GM12865 (cell line): ENCODE measurements at regions not wholly inside any gene's neighbourhood (a gene's known extent, or its start where the extent isn't known, plus 50 kb on each side); places are given as distances from the start of the nearest gene placed in this dataset.
"Not testable (repeated sequence)": the region's sequence is repeated elsewhere in the genome, so short reads cannot be mapped to it uniquely, and the experiment has no call there.

Experiments used
- DNase-seq: peaks from one replicate; pipeline ENCODE4 v3.0.0; 2010; ENCODE audit warnings: low read depth
- H3K4me3 ChIP-seq: 2 replicates; pipeline ENCODE4 v1.5.1; 2011; ENCODE audit warnings: mild to moderate bottlenecking, low read depth, low read length, control low read depth
- TF ChIP-seq, protein P1 (sequence below): IDR thresholded peaks from 2 replicates; pipeline ENCODE4 v1.5.1; 2011; ENCODE audit warnings: low read length, control low read depth, low read depth, inconsistent platforms; ENCODE audit not compliant: insufficient read depth; ENCODE audit errors: missing control alignments

GRCh38 chr10:105742923-105743322 is 1101.8 kb downstream of the SORCS3 start:
- H3K4me3 ChIP-seq, result no peak overlapping the region
- TF ChIP-seq, protein P1, sequence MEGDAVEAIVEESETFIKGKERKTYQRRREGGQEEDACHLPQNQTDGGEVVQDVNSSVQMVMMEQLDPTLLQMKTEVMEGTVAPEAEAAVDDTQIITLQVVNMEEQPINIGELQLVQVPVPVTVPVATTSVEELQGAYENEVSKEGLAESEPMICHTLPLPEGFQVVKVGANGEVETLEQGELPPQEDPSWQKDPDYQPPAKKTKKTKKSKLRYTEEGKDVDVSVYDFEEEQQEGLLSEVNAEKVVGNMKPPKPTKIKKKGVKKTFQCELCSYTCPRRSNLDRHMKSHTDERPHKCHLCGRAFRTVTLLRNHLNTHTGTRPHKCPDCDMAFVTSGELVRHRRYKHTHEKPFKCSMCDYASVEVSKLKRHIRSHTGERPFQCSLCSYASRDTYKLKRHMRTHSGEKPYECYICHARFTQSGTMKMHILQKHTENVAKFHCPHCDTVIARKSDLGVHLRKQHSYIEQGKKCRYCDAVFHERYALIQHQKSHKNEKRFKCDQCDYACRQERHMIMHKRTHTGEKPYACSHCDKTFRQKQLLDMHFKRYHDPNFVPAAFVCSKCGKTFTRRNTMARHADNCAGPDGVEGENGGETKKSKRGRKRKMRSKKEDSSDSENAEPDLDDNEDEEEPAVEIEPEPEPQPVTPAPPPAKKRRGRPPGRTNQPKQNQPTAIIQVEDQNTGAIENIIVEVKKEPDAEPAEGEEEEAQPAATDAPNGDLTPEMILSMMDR, result no peak
- DNase-seq, result no peak

DNA sequence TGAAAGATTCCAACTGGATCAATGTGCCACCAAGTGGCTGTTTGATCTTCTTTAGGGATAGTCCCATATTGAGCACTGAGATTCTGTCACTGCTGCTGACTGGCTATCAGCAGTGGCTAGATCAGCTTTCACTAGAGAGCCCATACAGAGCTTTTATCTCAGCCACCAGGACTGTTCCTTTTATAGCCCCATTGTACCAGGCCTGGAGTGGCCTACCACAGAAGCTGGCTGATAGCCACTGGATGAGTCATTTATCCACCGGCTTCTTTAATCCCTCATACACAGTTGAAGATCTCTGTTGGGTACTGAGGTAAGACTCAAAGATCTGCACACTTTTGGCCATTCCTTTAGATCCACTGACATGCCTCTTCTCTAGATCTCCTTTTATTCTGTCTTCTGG is 1101.1 kb downstream of the SORCS3 start:
- DNase-seq, result no peak
- TF ChIP-seq, protein P1, result no peak
- no peak overlapping the region for H3K4me3 ChIP-seq

GRCh38 chr10:105734479-105734878 is 1093.4 kb downstream of the SORCS3 start:
- TF ChIP-seq, protein P1, result no peak
- no peak for DNase-seq
- no peak overlapping the region for H3K4me3 ChIP-seq

DNA sequence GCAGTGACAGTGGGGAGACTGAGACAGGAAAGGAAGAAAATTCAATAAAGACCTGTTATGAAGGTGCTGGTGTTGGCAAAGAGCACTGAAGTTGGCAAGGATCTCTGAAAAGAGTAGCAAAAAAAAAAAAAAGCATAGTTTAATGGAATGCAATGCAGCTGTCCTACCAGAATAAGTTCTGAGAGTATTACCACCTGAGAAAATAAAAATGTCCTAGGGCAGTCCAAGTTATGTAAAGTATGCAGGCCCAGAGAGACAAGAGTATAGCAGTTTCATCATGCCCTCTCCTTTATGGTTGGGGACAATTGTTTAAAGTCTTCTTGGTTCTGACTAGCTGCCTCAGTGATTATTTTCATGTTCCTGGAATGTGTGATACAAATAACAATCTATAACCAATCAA is 1092.8 kb downstream of the SORCS3 start:
- TF ChIP-seq, protein P1, result no peak
- H3K4me3 ChIP-seq, result no peak overlapping the region
- DNase-seq, result no peak

DNA sequence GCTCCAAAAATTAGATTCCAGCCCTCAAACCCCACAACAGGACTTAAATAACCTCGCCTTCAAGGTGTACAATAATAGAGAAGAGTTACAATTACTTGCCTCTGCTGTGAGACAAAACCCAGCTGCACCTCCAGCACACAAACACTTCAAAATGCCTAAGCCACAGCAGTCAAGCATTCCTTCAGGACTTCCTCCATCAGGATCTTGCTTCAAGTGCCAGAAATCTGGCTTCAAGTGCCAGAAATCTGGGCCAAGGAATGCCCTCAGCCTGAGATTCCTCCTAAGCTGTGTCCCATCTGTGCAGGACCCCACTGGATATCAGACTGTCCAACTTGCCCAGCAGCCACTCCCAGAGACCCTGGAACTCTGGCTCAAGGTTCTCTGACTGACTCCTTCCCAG is 1088.3 kb downstream of the SORCS3 start:
- no peak for DNase-seq
- TF ChIP-seq, protein P1, result no peak
- H3K4me3 ChIP-seq, result no peak overlapping the region

GRCh38 chr10:105727586-105727985 is 1086.5 kb downstream of the SORCS3 start:
- DNase-seq, H3K4me3 ChIP-seq: not testable (repeated sequence)

DNA sequence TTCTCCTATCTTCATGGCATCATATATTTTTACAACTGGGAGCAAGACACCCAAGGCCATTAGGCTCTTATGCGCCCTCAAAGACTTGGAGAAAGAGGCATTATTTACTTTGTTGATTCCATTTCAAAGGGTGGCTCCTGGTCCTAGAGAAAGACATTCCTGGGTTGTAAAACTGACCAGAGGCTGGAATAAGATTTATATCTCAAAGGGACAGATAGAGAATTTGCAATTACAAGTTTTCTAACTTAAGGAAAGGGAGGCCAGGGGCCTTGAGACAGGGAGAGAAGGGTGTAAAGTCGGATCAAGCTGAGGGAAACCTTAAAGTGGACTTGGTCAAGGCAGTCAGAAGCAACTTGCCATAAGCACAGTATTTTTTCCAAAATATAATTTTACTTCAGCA is 1086.0 kb downstream of the SORCS3 start:
- TF ChIP-seq, protein P1, result no peak
- no peak overlapping the region for H3K4me3 ChIP-seq
- no peak for DNase-seq
